Immature natural killer cell (primary cell): ENCODE measurements at regions not wholly inside any gene's neighbourhood (a gene's known extent, or its start where the extent isn't known, plus 50 kb on each side); places are given as distances from the start of the nearest gene placed in this dataset.

Source experiments
- DNase-seq, 3 donors: peaks; one replicate each; pipeline ENCODE4 v3.0.0; 2022; ENCODE audit warnings: mixed read lengths in 1 of 3
- H3K27ac Mint-ChIP-seq, 6 donors: one replicate each; pipeline ENCODE4 v1.8.0; 2020; ENCODE audit warnings: mixed read lengths in 6 of 6, mild to moderate bottlenecking in 5 of 6, inconsistent platforms in 4 of 6, moderate library complexity in 3 of 6
- H3K27me3 Mint-ChIP-seq, 3 donors: one replicate each; pipeline ENCODE4 v1.8.0; 2020 to 2021; ENCODE audit warnings: low read depth in 3 of 3, mild to moderate bottlenecking in 3 of 3, mixed read lengths in 3 of 3, moderate library complexity in 3 of 3, inconsistent platforms in 1 of 3
- H3K36me3 Mint-ChIP-seq, 3 donors: one replicate each; pipeline ENCODE4 v1.8.0; 2020; ENCODE audit warnings: mixed read lengths in 3 of 3, inconsistent platforms in 2 of 3, mild to moderate bottlenecking in 2 of 3
- H3K4me1 Mint-ChIP-seq, 2 donors: one replicate each; pipeline ENCODE4 v1.8.0; 2020; ENCODE audit warnings: inconsistent platforms in 2 of 2, mild to moderate bottlenecking in 2 of 2, mixed read lengths in 2 of 2, moderate library complexity in 1 of 2
- H3K4me3 Mint-ChIP-seq, 5 donors: one replicate each; pipeline ENCODE4 v1.8.0; 2020; ENCODE audit warnings: mild to moderate bottlenecking in 5 of 5, mixed read lengths in 5 of 5, inconsistent platforms in 3 of 5, moderate library complexity in 3 of 5
- H3K9me3 Mint-ChIP-seq, 6 donors: one replicate each; pipeline ENCODE4 v1.8.0; 2020; ENCODE audit warnings: mild to moderate bottlenecking in 6 of 6, mixed read lengths in 6 of 6, inconsistent platforms in 4 of 6, moderate library complexity in 3 of 6

DNA sequence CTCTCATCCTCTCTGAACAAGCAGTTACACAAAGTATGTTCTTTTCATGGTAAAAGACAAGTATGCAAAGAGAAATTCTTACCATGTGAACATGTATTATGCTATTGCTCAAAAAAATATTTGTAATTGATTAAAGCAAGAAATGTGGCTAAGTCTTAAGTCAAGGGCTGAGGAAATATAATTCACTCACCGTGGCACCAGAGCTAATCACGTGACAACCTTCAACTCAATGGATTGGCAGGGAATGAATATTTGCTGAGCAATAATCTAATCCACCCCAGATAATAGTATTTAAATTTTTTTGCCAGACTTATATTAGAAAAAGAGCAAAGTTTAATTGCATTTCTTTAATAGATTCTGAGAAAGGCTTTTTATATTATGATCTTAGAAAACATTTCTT lies 310.2 kb downstream of the HS3ST1 start:
- DNase-seq = no peak
- no peak overlapping the region for H3K4me3 Mint-ChIP-seq
- peaks cover 0 to 4% (median 0%) of the 10 kb centered on the region in 6 donors for H3K9me3 Mint-ChIP-seq
- no peaks in the 10 kb centered on the region for H3K36me3 Mint-ChIP-seq
- H3K27ac Mint-ChIP-seq = no peak overlapping the region
- peaks cover 0 to 2% (median 1%) of the 10 kb centered on the region in 3 donors for H3K27me3 Mint-ChIP-seq
- no peaks in the 10 kb centered on the region for H3K4me1 Mint-ChIP-seq

DNA sequence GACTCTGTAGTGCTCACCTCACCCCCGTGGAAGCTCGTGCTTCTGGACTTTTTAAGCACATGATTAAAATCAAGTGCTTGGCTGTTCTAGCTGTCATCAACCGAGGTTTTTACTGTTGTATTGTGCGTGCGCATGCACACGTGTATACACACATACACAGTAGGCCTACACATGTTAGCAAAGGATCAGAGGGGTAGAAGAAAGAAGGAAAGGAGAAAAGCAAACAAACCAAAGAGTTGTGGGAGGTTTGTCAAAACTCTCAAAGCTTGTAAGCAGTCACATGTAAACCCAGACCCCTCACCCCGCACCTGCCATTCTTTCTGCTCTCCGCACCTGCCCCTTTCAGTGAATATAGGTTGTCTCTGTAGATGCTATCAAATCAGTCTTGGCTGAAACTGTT lies 311.8 kb downstream of the HS3ST1 start:
- Mint-ChIP-seq H3K36me3 (no peaks in the 10 kb centered on the region), H3K27ac (no peak overlapping the region), H3K4me1 (no peaks in the 10 kb centered on the region), H3K4me3 (no peak overlapping the region), H3K9me3 (peaks cover 0 to 4% (median 0%) of the 10 kb centered on the region in 6 donors), H3K27me3 (peaks cover 0 to 1% (median 0%) of the 10 kb centered on the region in 3 donors)
- no peak for DNase-seq

DNA sequence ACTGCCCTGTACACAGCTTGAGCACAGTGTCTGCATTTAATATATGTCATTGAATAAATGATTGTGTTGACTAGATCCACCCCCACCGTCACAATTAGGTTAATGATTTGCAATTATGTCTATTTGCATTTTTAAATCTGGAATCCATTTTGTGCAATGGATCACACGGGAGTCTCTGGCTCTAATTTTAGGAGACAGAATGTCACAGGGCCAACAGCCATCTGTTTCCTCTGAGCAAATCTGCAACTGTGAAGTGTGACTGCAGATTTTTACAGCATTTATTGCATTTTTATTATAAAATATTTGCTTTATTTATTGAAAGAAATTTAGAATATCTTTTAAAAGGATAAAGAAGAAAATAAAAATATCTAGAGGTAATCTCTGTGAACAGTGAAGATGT lies 316.8 kb downstream of the HS3ST1 start:
- Mint-ChIP-seq H3K27ac (no peak overlapping the region), H3K27me3 (peaks cover 0 to 2% (median 2%) of the 10 kb centered on the region in 3 donors), H3K9me3 (peaks cover 0 to 4% (median 0%) of the 10 kb centered on the region in 6 donors), H3K36me3 (no peaks in the 10 kb centered on the region), H3K4me1 (no peaks in the 10 kb centered on the region), H3K4me3 (no peak overlapping the region)
- DNase-seq = no peak

DNA sequence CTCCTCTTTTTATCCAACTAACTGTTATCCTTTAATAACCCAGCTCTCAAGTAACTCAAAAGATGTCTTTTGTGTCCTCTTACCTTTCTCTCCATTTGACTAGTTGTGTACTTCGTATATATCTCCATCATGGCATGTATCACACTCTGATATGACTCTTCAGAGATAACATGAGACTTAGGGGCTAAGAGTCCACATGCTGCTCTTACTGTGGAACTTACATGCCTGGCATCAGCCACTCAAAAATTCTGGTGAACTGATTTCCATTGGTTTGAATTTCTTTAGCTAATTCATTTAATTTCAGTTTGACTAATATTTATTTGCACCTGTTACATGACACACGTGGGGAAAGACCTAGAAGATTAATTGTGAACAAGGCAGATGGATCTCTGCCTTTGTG lies 317.3 kb downstream of the HS3ST1 start:
- Mint-ChIP-seq H3K4me3 (no peak overlapping the region), H3K9me3 (peaks cover 0 to 2% (median 0%) of the 10 kb centered on the region in 6 donors), H3K27me3 (peaks cover 0 to 2% (median 2%) of the 10 kb centered on the region in 3 donors), H3K27ac (no peak overlapping the region), H3K36me3 (no peaks in the 10 kb centered on the region), H3K4me1 (no peaks in the 10 kb centered on the region)
- no peak for DNase-seq

DNA sequence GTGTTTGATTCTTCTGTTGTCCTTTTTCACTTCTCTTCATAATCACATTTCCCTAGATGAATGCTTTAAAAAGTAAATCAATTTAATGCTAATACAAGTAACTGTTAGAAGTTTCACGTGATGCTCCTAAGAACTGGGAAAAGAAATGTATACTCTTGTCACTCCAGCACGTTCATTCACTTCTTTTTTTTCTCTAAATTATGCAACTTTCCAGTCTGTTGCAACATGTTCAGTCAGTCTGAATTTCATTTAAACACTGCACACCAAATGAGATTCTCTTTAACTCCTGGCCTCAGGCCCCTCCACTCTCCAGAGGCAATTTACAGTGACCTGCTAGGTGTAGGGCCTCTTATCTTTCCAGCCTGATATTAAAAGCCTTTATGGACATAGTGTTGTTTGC lies 321.9 kb downstream of the HS3ST1 start:
- H3K36me3 Mint-ChIP-seq = peaks cover 0 to under 1% (median 0%) of the 10 kb centered on the region in 3 donors
- no peak overlapping the region for H3K27ac Mint-ChIP-seq

DNA sequence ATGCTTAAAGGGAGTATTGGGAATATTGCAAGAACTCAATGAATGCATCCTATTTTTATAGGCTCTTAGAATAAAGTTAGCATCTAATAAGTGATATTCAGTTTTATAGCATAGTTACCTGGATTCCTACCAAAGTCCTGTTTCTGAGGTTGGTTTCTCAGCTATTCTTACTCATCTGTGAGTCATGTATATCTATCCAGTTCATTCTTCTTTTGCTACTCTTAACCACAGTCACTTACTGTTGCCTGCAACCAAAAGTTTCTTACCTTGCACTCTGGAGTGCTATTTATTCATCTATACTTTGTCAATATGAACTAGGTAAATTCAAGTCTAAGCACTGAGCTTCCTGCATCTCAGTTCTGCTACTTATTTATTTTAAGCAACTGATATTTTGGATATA lies 322.5 kb downstream of the HS3ST1 start:
- Mint-ChIP-seq H3K4me1 (no peaks in the 10 kb centered on the region), H3K36me3 (peaks cover 0 to 4% (median 0%) of the 10 kb centered on the region in 3 donors), H3K27me3 (peaks cover 0 to 8% (median 5%) of the 10 kb centered on the region in 3 donors), H3K27ac (no peak overlapping the region), H3K9me3 (peaks cover 0 to 4% (median 0%) of the 10 kb centered on the region in 6 donors), H3K4me3 (no peak overlapping the region)
- no peak for DNase-seq

More for the DNA sequence above, 321.9 kb downstream of the HS3ST1 start:
- no peak overlapping the region for H3K4me3 Mint-ChIP-seq
- H3K4me1 Mint-ChIP-seq = no peaks in the 10 kb centered on the region
- H3K27me3 Mint-ChIP-seq = peaks cover 0 to 6% (median 5%) of the 10 kb centered on the region in 3 donors
- DNase-seq = no peak
- peaks cover 0 to 2% (median 0%) of the 10 kb centered on the region in 6 donors for H3K9me3 Mint-ChIP-seq

DNA sequence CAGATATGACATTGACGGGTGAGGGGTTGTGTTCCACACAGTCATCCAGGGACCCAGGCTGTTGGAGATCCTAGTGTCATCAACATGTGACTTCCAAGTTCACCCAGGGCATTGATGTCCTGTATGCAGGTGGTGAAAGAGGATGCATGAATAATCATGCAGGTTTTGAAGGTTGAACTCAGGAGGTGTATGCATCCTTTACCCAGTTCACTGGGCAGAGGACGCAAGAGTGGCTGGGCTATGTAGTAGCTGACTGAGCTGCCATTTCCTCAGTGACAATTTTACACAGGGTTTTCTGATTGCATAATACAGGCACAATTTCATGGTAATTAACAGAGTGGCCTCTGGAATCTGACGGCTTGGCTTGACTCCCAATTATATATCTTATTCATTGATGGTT lies 323.0 kb downstream of the HS3ST1 start:
- Mint-ChIP-seq H3K27ac (no peak overlapping the region), H3K36me3 (peaks cover 0 to 4% (median 0%) of the 10 kb centered on the region in 3 donors), H3K4me3 (no peak overlapping the region), H3K9me3 (peaks cover 0 to 4% (median 0%) of the 10 kb centered on the region in 6 donors), H3K4me1 (no peaks in the 10 kb centered on the region), H3K27me3 (peaks cover 0 to 8% (median 5%) of the 10 kb centered on the region in 3 donors)
- no peak for DNase-seq

DNA sequence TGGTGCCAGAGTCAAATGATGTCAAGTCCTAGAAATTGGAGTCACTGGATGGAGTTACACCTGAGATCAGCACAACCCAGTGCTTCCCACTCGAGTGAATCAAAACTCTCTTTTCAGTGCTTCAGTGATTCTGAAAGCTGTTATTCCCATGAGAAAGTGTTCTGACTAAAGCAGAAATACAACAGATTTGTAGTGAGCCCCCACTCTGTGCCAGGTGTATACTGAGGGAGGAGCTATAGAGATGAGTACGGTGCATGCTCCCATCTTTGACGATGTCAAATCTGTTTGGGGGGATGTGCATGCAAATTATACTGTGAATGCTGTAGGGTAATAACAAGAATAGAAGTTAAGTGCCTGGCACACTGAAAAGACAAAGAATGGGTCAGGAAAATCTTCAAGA lies 330.2 kb downstream of the HS3ST1 start:
- H3K36me3 Mint-ChIP-seq = peaks cover 0 to 4% (median 0%) of the 10 kb centered on the region in 3 donors
- no peak for DNase-seq
- peaks cover 4 to 12% of the 10 kb centered on the region in 2 donors for H3K4me1 Mint-ChIP-seq
- H3K27ac Mint-ChIP-seq = no peak overlapping the region
- peaks cover 0 to 4% (median 3%) of the 10 kb centered on the region in 3 donors for H3K27me3 Mint-ChIP-seq
- H3K9me3 Mint-ChIP-seq = peaks cover 0 to 4% (median 0%) of the 10 kb centered on the region in 6 donors
- H3K4me3 Mint-ChIP-seq = no peak overlapping the region

DNA sequence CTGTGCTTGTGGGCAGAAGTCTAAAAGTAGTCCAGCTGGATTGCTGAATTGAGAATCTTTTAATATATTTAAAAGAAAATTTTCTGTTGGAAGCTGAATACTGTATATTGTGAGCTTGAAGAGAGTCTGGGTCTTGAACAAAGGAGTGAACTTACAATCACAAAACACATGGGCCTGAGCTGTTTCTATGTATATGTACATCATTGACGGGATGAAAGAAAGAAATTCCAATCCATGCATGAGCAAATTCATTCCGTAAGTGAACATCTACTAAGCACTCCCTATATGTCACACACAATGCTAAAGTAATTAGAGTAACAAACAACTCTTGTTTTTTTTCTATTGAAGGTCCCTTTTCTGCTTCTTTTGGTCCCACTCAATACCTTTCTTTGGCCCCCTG lies 331.0 kb downstream of the HS3ST1 start:
- Mint-ChIP-seq H3K4me1 (peaks cover 5 to 12% of the 10 kb centered on the region in 2 donors), H3K27ac (no peak overlapping the region), H3K4me3 (no peak overlapping the region), H3K9me3 (peaks cover 0 to 4% (median 0%) of the 10 kb centered on the region in 6 donors), H3K36me3 (peaks cover 0 to 4% (median 0%) of the 10 kb centered on the region in 3 donors), H3K27me3 (peaks cover 0 to 4% (median 3%) of the 10 kb centered on the region in 3 donors)
- no peak for DNase-seq

DNA sequence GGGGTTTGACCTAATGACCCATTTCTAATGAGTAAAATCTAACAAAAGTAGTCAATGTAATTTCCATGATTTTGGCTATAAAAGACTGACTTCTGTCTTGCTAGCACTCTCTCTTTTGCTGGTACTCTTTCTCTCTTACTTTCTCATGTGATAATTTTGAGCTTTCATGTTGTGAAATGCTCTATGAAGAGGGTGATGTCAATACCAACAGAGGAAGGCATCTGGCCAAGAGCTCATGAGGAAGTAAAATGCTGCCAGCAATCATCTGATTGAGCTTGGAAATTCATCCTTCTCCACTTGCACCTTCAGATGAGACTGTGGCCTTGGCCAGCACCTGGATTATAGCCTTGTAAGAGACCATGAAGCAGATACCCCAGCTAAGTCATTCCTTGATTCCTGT lies 347.7 kb downstream of the HS3ST1 start:
- H3K9me3 Mint-ChIP-seq = peaks cover 0 to 2% (median 0%) of the 10 kb centered on the region in 6 donors
- H3K27me3 Mint-ChIP-seq = peaks cover 0 to 3% (median 0%) of the 10 kb centered on the region in 3 donors

DNA sequence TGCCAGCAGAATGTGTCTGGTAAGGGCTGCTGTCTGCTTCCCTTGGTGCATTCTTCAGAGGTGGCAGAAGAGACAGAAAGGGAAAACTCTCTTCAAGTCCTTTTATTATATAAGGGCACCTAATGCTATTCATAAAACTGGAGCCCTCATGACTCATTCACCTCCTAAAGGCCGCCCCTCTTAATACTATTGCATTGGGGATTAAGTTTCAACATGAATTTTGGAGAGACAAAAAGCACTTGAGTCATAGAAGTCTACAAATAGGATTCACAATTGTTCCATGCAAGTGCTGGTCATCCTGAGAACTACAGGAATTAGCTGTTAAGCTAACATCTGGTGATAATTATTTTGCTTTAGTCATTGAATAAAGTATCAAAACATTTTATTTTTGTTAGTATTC lies 349.5 kb downstream of the HS3ST1 start:
- no peak overlapping the region for H3K27ac Mint-ChIP-seq
- peaks cover 0 to 2% (median 0%) of the 10 kb centered on the region in 6 donors for H3K9me3 Mint-ChIP-seq
- H3K36me3 Mint-ChIP-seq = no peaks in the 10 kb centered on the region
- no peak overlapping the region for H3K4me3 Mint-ChIP-seq
- H3K4me1 Mint-ChIP-seq = no peaks in the 10 kb centered on the region
- DNase-seq = no peak
- peaks cover 0 to 3% (median 0%) of the 10 kb centered on the region in 3 donors for H3K27me3 Mint-ChIP-seq

More for the DNA sequence above, 347.7 kb downstream of the HS3ST1 start:
- Mint-ChIP-seq H3K4me1 (no peaks in the 10 kb centered on the region), H3K27ac (no peak overlapping the region), H3K36me3 (no peaks in the 10 kb centered on the region), H3K4me3 (no peak overlapping the region)
- DNase-seq = no peak

DNA sequence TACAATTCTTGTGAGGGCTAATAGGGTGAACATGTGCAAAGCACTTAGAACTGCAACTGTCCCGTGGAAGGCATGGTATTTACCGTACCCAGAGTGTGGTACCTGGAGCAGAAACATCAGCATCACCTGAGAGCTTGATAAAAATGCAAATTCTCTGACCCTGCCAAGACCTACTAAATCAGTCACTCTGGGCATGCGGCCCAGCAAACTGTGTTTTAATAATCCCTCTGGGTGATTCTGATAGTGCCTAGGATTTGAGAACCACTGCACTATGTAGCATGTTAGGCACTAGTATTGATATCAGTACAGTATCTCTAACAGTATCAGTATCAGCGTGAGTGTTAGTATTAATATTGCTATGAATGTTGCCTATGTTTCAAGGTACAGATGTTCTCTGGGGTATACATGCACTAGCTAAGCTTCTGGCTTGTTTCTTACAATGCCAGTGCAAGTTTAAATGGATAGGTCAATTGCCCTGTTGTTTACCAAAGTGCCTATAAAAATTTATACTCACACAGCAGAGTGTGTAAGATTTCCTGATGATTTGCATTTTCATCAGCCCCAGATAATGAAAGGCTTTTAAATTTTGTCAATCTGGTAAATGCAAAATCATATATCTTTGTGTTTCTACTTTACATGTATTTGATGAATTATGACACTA lies 354.0 kb downstream of the HS3ST1 start:
- no peaks in the 10 kb centered on the region for H3K9me3 Mint-ChIP-seq
- DNase-seq = no peak
- H3K4me3 Mint-ChIP-seq = no peak overlapping the region
- H3K27me3 Mint-ChIP-seq = peaks cover 0 to 4% (median 0%) of the 10 kb centered on the region in 3 donors
- H3K36me3 Mint-ChIP-seq = no peaks in the 10 kb centered on the region
- peaks cover 8 to 15% of the 10 kb centered on the region in 2 donors for H3K4me1 Mint-ChIP-seq
- H3K27ac Mint-ChIP-seq = no peak overlapping the region

DNA sequence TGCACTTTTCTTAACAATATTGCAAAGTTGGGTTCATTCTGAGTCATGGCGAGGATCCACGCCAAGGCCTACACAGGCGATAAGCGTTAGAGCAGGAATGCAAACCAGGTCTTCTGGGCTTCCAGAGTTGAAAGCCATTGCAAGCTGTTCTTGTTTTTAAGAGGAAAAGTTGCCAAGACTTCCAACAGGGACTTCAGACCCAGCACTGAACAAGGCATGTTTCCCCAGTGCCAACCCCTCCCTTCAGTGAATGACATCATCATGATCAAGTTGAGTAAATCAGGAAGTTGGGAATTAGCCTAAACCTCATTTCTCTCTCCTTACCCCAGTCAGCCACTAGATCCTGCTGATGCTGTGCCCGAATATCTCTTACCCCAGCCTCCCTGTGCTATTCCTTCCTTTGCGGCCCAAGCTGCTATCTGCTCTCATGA lies 355.1 kb downstream of the HS3ST1 start:
- no peak for DNase-seq
- H3K27ac Mint-ChIP-seq = no peak overlapping the region
- no peaks in the 10 kb centered on the region for H3K9me3 Mint-ChIP-seq
- peaks cover 8 to 15% of the 10 kb centered on the region in 2 donors for H3K4me1 Mint-ChIP-seq
- H3K36me3 Mint-ChIP-seq = no peaks in the 10 kb centered on the region
- H3K4me3 Mint-ChIP-seq = no peak overlapping the region
- peaks cover 0 to 4% (median 0%) of the 10 kb centered on the region in 3 donors for H3K27me3 Mint-ChIP-seq

DNA sequence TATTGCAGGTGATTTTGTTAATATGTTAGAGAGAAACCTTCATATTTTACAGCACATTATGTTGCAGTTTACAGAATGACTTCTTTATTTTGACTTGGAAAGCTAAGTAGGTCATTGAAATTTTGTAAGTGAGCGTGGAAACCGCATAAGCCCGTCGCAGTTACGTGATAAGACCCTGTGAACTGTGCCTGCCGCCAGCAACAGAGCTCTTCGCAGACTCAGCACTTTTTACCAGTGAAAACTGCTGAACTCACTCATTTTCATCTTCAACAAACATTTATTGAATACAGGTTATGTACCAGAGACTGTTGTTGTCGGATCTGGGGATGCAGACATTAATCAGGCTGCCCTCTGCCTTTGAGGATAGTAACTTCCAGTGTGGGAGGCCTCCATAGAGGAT lies 355.7 kb downstream of the HS3ST1 start:
- no peaks in the 10 kb centered on the region for H3K36me3 Mint-ChIP-seq
- H3K27ac Mint-ChIP-seq = peak overlapping the region in 1 of 6 donors; percentile 61
- no peaks in the 10 kb centered on the region for H3K9me3 Mint-ChIP-seq
- peak overlapping the region in 1 of 5 donors; percentile 27 for H3K4me3 Mint-ChIP-seq
- H3K4me1 Mint-ChIP-seq = peaks cover 8 to 15% of the 10 kb centered on the region in 2 donors
- DNase-seq = no peak
- H3K27me3 Mint-ChIP-seq = peaks cover 0 to 4% (median under 1%) of the 10 kb centered on the region in 3 donors
